ENCODE measurements at regions not wholly inside any gene's neighbourhood (a gene's known extent, or its start where the extent isn't known, plus 50 kb on each side); places are given as distances from the start of the nearest gene placed in this dataset.

DNA sequence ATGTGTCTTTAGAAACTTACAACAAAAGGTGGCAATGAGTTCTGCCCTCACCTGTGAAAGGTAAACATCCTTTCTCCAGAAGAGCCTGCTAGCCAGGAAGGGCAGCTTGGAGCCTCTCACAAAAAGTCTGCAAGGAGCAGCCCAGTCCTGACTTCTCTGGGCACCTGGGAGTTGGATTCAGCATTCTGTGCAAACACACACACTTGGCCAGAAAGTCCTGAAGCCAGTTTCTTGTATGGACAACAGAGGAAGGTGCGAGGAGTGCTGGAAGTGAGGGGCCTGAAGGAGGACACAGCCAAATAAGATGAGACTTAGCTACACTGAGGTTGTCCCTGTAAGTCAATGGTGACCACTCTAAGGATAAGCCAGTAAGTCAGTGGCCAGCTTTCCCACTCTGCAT is 52.4 kb upstream of the SLC1A4 start:
- TF ChIP-seq CTCF (IDR thresholded peaks at IDR 0.05): no peak
- no peak for TF ChIP-seq POLR2A (IDR thresholded peaks at IDR 0.05)
